Upper lobe of left lung (tissue), 4 donors: ENCODE measurements at regions not wholly inside any gene's neighbourhood (a gene's known extent, or its start where the extent isn't known, plus 50 kb on each side); places are given as distances from the start of the nearest gene placed in this dataset.

Experiments used
- EP300 ChIP-seq, 4 donors: sonication (generic); formaldehyde crosslinking; IDR thresholded peaks; one replicate each; pipeline ENCODE4 v1.5.1; 2017; ENCODE audit warnings: antibody characterized with exemption in 4 of 4, control low read depth in 2 of 4
- POLR2A ChIP-seq, 4 donors: fragments of 450-650 bp; IDR thresholded peaks; one replicate each; pipeline ENCODE4 v1.5.1; 2016 to 2017; ENCODE audit warnings: antibody characterized with exemption in 4 of 4, mild to moderate bottlenecking in 2 of 4

GRCh38 chr2:66987733-66988132 is 409.4 kb upstream of the ETAA1 start:
- TF ChIP-seq EP300 (IDR thresholded peaks at IDR 0.05) = no peak
- no peak for TF ChIP-seq POLR2A (IDR thresholded peaks at IDR 0.05)
